GM10248 (cell line): ENCODE measurements at regions not wholly inside any gene's neighbourhood (a gene's known extent, or its start where the extent isn't known, plus 50 kb on each side); places are given as distances from the start of the nearest gene placed in this dataset.

Experiments
- CTCF ChIA-PET: fragments of 300-600 bp; sonication (Branson Sonifier 250); formaldehyde crosslinking; extraction: SDS; loops from one replicate; lab custom pipeline; 2021; ENCODE audit warnings: antibody characterized with exemption; lab: Yijun Ruan, JAX
- POLR2A ChIA-PET: fragments of 350-650 bp; sonication (Branson Sonifier 250); formaldehyde crosslinking; extraction: SDS; loops from one replicate; lab custom pipeline; 2020; ENCODE audit warnings: antibody characterized with exemption; lab: Yijun Ruan, JAX
- DNase-seq: peaks from one replicate; pipeline ENCODE4 v3.0.0; 2012; ENCODE audit errors: extremely low spot score
- TF ChIP-seq, protein P1 (sequence below): IDR thresholded peaks from 2 replicates; pipeline ENCODE4 v1.5.1; 2012; ENCODE audit warnings: mild to moderate bottlenecking, low read depth; ENCODE audit errors: extremely low read depth, missing control alignments, control extremely low read depth

DNA sequence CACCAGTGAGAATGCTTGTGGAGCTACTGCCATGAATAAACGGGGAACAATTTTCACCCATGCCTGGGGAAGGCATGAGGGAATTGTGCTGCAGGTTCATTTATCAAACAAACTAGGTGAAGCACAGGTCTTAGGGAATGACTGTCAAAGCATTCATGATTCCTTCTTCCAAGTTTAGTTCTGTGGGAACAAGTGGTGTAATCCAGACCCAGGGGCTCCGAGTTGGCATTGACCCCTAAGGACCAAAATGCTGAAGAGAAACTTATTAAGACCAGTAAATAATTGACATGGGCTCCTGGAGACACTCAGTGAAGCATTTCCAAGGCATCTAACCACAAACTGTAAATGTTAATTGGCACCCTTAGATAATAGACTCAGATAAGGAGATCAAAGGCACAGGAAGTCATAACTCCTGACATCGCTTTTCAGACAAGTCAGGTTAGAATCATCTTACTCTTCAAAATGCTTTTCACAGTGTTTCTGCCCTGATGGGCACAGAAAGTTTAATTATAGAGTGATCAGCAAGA, 96.9 kb downstream of the SPP2 start:
- TF ChIP-seq, protein P1, sequence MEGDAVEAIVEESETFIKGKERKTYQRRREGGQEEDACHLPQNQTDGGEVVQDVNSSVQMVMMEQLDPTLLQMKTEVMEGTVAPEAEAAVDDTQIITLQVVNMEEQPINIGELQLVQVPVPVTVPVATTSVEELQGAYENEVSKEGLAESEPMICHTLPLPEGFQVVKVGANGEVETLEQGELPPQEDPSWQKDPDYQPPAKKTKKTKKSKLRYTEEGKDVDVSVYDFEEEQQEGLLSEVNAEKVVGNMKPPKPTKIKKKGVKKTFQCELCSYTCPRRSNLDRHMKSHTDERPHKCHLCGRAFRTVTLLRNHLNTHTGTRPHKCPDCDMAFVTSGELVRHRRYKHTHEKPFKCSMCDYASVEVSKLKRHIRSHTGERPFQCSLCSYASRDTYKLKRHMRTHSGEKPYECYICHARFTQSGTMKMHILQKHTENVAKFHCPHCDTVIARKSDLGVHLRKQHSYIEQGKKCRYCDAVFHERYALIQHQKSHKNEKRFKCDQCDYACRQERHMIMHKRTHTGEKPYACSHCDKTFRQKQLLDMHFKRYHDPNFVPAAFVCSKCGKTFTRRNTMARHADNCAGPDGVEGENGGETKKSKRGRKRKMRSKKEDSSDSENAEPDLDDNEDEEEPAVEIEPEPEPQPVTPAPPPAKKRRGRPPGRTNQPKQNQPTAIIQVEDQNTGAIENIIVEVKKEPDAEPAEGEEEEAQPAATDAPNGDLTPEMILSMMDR: no peak
- ChIA-PET CTCF (interaction anchor here (2.3 kb wide), 1 partner anchor 12 kb away, joined by 5 read pairs; no protein-coding TSS in a partner anchor), POLR2A (no interaction called here)
- DNase-seq: no peak

DNA sequence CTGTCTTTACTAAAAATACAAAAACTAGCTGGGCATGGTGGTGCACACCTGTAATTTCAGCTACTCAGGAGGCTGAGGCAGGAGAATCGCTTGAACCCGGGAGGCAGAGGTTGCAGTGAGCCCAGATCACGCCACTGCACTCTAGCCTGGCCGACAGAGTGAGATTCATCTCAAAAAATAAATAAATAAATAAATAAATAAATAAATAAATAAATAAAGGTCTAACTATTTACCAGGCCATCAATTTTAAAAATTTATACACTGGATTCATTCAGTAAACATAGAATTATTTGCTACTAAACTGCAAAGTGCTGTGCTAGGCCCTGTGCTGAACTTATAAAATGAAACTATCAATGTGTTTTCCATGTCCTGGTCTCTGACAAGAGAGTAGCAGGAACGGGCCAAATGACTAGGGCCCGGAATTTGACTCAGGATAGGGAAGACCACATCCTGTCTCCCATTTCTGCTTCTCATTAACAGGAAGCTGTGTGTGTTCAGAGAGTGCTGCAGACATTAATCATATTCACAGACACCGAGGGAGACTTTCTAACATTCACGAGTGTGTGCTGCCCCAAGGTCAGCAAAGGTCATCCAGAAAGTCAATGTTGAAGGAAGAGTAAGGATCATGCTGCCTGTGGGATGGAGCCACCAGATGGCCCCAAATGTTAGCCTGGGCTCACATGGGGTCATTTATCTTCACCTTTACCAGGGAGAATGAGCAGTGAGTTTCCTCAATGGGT, 95.8 kb downstream of the SPP2 start:
- DNase-seq: no peak
- ChIA-PET POLR2A (no interaction called here), CTCF (interaction anchor here (2.3 kb wide), 1 partner anchor 11 kb away, joined by 5 read pairs; no protein-coding TSS in a partner anchor)
- TF ChIP-seq, protein P1: no peak

DNA sequence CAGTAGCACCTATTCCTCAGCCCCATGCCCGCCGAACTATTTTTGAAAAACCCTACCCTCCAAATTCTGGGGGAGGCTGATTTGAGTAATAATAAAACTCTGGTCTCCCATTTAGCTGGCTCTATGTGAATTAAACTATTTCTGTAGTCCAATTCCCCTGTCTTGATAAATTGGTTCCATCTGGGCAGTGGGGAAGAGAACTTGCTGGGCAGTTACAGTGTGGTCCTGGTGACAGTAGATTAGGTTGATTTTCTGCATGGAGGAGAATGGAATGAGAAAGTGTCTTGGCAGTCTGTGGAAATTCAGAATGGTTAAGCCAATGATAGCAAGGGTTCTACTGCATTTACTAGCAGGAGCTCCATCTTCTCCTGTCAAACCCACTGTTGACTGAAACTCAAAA, 95.0 kb downstream of the SPP2 start:
- ChIA-PET POLR2A (no interaction called here), CTCF (no interaction called here)
- no peak for DNase-seq
- TF ChIP-seq, protein P1: no peak

DNA sequence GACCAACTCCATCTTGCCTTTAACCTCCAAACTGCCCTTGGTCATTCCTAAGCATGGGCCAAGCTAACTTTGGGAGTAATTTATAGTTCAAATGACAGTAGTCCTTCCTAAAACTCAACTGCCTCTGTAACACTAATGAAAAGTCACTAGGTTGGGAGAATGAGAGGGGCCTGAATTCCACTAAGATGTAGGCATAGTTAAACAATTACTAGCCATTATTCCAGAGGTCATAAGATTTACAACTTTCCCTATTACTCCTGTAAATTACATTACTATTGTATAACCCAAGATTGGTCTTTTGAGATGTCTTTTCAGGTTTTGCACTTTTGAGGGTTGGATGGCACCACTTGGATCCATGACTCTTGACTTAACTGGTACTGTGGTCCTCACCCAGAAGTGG, 94.6 kb downstream of the SPP2 start:
- ChIA-PET POLR2A (no interaction called here), CTCF (no interaction called here)
- TF ChIP-seq, protein P1: no peak
- no peak for DNase-seq

DNA sequence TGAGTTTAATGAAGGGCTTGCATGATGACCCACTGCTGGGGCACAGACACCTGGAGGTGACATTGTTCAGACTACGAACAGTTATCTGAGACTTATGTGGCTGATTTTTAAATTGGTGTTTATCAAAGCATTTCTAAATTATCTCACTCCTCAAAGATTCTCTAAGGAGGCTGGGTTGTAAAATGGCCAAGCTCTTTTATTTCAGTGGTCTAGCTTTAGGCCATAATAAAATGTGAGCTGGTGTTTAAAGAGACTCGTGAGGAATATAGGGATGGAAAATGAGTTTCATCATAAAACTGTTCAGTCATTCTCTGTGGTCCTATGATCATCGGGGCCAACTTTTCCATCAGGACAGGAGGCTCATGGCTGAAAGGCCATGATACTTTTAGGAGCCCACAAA, 93.4 kb downstream of the SPP2 start:
- TF ChIP-seq, protein P1: no peak

DNA sequence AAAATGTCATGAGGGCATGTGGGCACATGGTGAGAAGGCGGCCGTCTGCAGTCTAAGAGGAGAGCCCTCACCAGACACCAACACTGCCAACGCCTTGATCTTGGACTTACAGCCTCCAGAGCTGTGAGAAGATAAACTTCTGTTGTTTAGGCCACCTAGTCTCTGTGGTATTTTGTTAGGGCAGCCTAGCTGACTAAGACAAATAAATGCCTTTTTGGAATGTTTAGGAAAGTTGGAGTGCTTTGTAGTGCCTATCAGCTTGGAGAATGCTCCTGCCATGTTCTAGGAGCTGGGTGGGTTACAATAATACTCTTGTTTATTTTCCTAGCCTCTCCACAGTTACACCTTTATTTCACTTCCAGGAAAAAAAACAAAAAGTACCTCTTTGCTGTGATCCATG, 92.0 kb downstream of the SPP2 start:
- DNase-seq: no peak
- CTCF ChIA-PET: interaction anchor here (1.0 to 1.2 kb wide), 2 partner anchors 11 to 22 kb away, joined by 4 to 5 read pairs; no protein-coding TSS in a partner anchor
- POLR2A ChIA-PET: no interaction called here
- TF ChIP-seq, protein P1: no peak

More for the DNA sequence above, 93.4 kb downstream of the SPP2 start:
- CTCF ChIA-PET: interaction anchor here (1.0 kb wide), 2 partner anchors 357 to 380 kb away, joined by 3 read pairs; no protein-coding TSS in a partner anchor
- no peak for DNase-seq
- POLR2A ChIA-PET: no interaction called here
